Loucy (cell line): ENCODE measurements at regions not wholly inside any gene's neighbourhood (a gene's known extent, or its start where the extent isn't known, plus 50 kb on each side); places are given as distances from the start of the nearest gene placed in this dataset.

Experiments
- H2AFZ ChIP-seq: fragments of 200-600 bp; sonication (generic); 2 replicates; pipeline ENCODE4 v1.6.0; 2016; ENCODE audit warnings: antibody characterized with exemption, mild to moderate bottlenecking, low read length, moderate library complexity
- H3F3A ChIP-seq: fragments of 200-600 bp; 2 replicates; pipeline ENCODE4 v1.6.0; 2016; ENCODE audit warnings: antibody characterized with exemption, low read depth, mild to moderate bottlenecking
- H3K27me3 ChIP-seq: fragments of 200-600 bp; sonication (generic); 2 replicates; pipeline ENCODE4 v1.6.1; 2014; ENCODE audit warnings: low read length, mild to moderate bottlenecking; ENCODE audit not compliant: insufficient read depth, poor library complexity, severe bottlenecking
- H3K36me3 ChIP-seq: fragments of 200-600 bp; sonication (generic); 2 replicates; pipeline ENCODE4 v1.6.1; 2016; ENCODE audit warnings: low read length; ENCODE audit not compliant: insufficient read depth
- H3K4me1 ChIP-seq: fragments of 200-600 bp; sonication (generic); 2 replicates; pipeline ENCODE4 v1.5.1; 2014; ENCODE audit warnings: low read length, mild to moderate bottlenecking; ENCODE audit not compliant: insufficient read depth, poor library complexity, severe bottlenecking
- H3K4me2 ChIP-seq: fragments of 200-600 bp; sonication (generic); 2 replicates; pipeline ENCODE4 v1.6.0; 2014; ENCODE audit warnings: antibody characterized with exemption, low read length, low read depth, mild to moderate bottlenecking; ENCODE audit not compliant: poor library complexity, severe bottlenecking
- H3K4me3 ChIP-seq: fragments of 200-600 bp; sonication (generic); 2 replicates; pipeline ENCODE4 v1.5.1; 2014; ENCODE audit warnings: low read length, mild to moderate bottlenecking, mixed read lengths; ENCODE audit not compliant: poor library complexity, severe bottlenecking
- H3K79me2 ChIP-seq: fragments of 200-600 bp; sonication (generic); 2 replicates; pipeline ENCODE4 v1.6.1; 2014; ENCODE audit warnings: low read length; ENCODE audit not compliant: insufficient read depth
- H3K9ac ChIP-seq: fragments of 200-600 bp; sonication (generic); 2 replicates; pipeline ENCODE4 v1.6.0; 2014; ENCODE audit warnings: mild to moderate bottlenecking, low read depth, low read length, moderate library complexity; ENCODE audit not compliant: poor library complexity, severe bottlenecking
- H3K9me2 ChIP-seq: fragments of 200-600 bp; sonication (generic); replicated peaks from 2 replicates; pipeline ENCODE4 v1.6.1; 2016; ENCODE audit warnings: low read depth, low read length, mixed read lengths
- H3K9me3 ChIP-seq: fragments of 200-600 bp; sonication (generic); 2 replicates; pipeline ENCODE4 v1.6.1; 2014; ENCODE audit warnings: mild to moderate bottlenecking, antibody characterized with exemption, low read length, low read depth; ENCODE audit not compliant: insufficient read depth
- H4K20me1 ChIP-seq: fragments of 200-600 bp; sonication (generic); 2 replicates; pipeline ENCODE4 v1.6.0; 2014; ENCODE audit warnings: antibody characterized with exemption, low read length, mild to moderate bottlenecking; ENCODE audit not compliant: insufficient read depth, poor library complexity, severe bottlenecking
- EZH2phosphoT487 ChIP-seq: fragments of 200-600 bp; IDR thresholded peaks from 2 replicates; pipeline ENCODE4 v1.6.1; 2018; ENCODE audit warnings: antibody characterized with exemption, mild to moderate bottlenecking, moderate library complexity, borderline replicate concordance
- TF ChIP-seq, protein P1 (sequence below): fragments of 200-600 bp; sonication (generic); conservative IDR thresholded peaks from 2 replicates; pipeline ENCODE4 v1.5.1; 2014; ENCODE audit warnings: mild to moderate bottlenecking, antibody characterized with exemption, low read length

DNA sequence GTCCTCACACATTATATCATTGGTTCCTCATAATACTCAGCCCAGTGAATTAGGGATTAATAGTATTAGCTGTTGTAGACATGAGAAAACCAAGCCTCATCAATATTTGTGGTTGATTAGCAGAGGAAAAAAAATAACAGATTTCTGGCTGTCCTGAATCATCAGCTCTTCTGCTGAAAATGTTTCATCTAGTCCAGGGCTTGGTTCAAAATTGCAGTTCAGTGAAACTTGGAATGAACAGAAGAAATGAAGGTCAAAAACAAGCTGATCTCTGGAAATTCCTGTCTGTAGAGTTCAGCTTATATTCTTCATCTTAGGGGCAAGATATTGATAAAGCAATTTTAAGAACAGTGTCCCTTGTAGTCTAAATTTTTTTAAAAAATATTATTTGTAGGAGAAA lies 361.1 kb upstream of the CCDC179 start:
- Histone ChIP-seq H3K4me1 (no peaks in the 10 kb centered on the region), H3K79me2 (no peaks in the 10 kb centered on the region), H3F3A (no peaks in the 10 kb centered on the region), H3K9ac (no peak overlapping the region), H3K4me2 (no peak overlapping the region), H3K36me3 (no peaks in the 10 kb centered on the region), H3K9me2 (no peaks in the 10 kb centered on the region), H2AFZ (no peak overlapping the region), H3K27me3 (no peaks in the 10 kb centered on the region), H4K20me1 (no peaks in the 10 kb centered on the region), H3K4me3 (no peak overlapping the region), H3K9me3 (no peaks in the 10 kb centered on the region)
- TF ChIP-seq EZH2phosphoT487 = no peak
- TF ChIP-seq, protein P1, sequence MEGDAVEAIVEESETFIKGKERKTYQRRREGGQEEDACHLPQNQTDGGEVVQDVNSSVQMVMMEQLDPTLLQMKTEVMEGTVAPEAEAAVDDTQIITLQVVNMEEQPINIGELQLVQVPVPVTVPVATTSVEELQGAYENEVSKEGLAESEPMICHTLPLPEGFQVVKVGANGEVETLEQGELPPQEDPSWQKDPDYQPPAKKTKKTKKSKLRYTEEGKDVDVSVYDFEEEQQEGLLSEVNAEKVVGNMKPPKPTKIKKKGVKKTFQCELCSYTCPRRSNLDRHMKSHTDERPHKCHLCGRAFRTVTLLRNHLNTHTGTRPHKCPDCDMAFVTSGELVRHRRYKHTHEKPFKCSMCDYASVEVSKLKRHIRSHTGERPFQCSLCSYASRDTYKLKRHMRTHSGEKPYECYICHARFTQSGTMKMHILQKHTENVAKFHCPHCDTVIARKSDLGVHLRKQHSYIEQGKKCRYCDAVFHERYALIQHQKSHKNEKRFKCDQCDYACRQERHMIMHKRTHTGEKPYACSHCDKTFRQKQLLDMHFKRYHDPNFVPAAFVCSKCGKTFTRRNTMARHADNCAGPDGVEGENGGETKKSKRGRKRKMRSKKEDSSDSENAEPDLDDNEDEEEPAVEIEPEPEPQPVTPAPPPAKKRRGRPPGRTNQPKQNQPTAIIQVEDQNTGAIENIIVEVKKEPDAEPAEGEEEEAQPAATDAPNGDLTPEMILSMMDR = no peak

DNA sequence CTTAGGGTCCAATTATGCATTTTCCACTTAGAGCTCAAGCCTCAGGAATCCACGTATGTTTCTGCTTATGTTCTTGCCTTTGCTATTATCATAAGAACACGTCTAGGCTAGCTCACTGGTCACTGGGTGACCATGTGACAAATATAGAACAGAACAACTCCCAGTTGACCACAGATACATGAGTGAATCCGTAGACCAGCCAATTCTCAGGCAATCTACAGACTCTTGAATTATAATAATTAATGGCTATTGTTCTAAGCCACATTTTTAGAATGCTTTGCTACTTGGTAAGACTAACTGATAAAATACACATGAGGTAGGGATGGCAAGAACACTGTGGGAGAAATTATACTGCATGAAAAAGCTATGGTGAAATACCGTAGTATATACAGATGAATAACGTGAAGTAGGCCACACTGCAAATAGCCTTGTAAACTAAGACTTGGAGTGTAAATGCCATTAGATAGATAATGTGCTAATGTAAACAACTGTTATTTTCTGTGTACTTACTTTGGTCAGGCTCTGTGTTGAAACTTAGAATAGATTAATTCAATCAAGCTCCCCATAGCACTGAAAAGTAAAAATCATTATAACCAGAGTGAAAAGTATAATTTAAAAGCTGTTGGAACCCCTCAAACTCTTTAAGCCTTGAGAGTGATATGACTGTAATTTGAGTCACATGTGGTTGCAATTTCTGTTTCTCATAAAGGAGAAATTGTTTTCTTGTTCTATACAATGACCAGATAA lies 366.2 kb upstream of the CCDC179 start:
- Histone ChIP-seq H3K4me1 (no peaks in the 10 kb centered on the region), H3K9me3 (no peaks in the 10 kb centered on the region), H2AFZ (no peak overlapping the region), H3K79me2 (no peaks in the 10 kb centered on the region), H3K27me3 (no peaks in the 10 kb centered on the region), H3K9ac (no peak overlapping the region), H4K20me1 (no peaks in the 10 kb centered on the region), H3K36me3 (no peaks in the 10 kb centered on the region), H3K9me2 (no peaks in the 10 kb centered on the region), H3F3A (no peaks in the 10 kb centered on the region), H3K4me2 (no peak overlapping the region), H3K4me3 (no peak overlapping the region)
- TF ChIP-seq, protein P1 = no peak
- no peak for TF ChIP-seq EZH2phosphoT487

- TF ChIP-seq EZH2phosphoT487 = no peak
- TF ChIP-seq, protein P1 = no peak
- no peaks in the 10 kb centered on the region for H4K20me1 ChIP-seq
- H3K27me3 ChIP-seq = no peaks in the 10 kb centered on the region
Measured at GRCh38 chr11:23227078-23227445, 366.8 kb upstream of the CCDC179 start.

More at GRCh38 chr11:23227078-23227445, 366.8 kb upstream of the CCDC179 start:
- H3K4me1 ChIP-seq = no peaks in the 10 kb centered on the region
- no peak overlapping the region for H3K4me3 ChIP-seq
- no peaks in the 10 kb centered on the region for H3K79me2 ChIP-seq
- H3K9me3 ChIP-seq = no peaks in the 10 kb centered on the region
- no peak overlapping the region for H3K9ac ChIP-seq
- no peak overlapping the region for H2AFZ ChIP-seq
- H3F3A ChIP-seq = no peaks in the 10 kb centered on the region
- H3K36me3 ChIP-seq = no peaks in the 10 kb centered on the region
- no peaks in the 10 kb centered on the region for H3K9me2 ChIP-seq
- no peak overlapping the region for H3K4me2 ChIP-seq
